Hindlimb muscle (tissue), 1 donor: ENCODE measurements at regions not wholly inside any gene's neighbourhood (a gene's known extent, or its start where the extent isn't known, plus 50 kb on each side); places are given as distances from the start of the nearest gene placed in this dataset.
A peak's percentile ranks its signal among the peaks of the same experiment; 100 is the strongest.

Experiments
- DNase-seq: peaks from one replicate; pipeline ENCODE4 v3.0.0-alpha.2; 2013

DNA sequence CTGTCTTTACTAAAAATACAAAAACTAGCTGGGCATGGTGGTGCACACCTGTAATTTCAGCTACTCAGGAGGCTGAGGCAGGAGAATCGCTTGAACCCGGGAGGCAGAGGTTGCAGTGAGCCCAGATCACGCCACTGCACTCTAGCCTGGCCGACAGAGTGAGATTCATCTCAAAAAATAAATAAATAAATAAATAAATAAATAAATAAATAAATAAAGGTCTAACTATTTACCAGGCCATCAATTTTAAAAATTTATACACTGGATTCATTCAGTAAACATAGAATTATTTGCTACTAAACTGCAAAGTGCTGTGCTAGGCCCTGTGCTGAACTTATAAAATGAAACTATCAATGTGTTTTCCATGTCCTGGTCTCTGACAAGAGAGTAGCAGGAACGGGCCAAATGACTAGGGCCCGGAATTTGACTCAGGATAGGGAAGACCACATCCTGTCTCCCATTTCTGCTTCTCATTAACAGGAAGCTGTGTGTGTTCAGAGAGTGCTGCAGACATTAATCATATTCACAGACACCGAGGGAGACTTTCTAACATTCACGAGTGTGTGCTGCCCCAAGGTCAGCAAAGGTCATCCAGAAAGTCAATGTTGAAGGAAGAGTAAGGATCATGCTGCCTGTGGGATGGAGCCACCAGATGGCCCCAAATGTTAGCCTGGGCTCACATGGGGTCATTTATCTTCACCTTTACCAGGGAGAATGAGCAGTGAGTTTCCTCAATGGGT is 95.8 kb downstream of the SPP2 start:
- DNase-seq = no peak

DNA sequence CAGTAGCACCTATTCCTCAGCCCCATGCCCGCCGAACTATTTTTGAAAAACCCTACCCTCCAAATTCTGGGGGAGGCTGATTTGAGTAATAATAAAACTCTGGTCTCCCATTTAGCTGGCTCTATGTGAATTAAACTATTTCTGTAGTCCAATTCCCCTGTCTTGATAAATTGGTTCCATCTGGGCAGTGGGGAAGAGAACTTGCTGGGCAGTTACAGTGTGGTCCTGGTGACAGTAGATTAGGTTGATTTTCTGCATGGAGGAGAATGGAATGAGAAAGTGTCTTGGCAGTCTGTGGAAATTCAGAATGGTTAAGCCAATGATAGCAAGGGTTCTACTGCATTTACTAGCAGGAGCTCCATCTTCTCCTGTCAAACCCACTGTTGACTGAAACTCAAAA is 95.0 kb downstream of the SPP2 start:
- no peak for DNase-seq

DNA sequence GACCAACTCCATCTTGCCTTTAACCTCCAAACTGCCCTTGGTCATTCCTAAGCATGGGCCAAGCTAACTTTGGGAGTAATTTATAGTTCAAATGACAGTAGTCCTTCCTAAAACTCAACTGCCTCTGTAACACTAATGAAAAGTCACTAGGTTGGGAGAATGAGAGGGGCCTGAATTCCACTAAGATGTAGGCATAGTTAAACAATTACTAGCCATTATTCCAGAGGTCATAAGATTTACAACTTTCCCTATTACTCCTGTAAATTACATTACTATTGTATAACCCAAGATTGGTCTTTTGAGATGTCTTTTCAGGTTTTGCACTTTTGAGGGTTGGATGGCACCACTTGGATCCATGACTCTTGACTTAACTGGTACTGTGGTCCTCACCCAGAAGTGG is 94.6 kb downstream of the SPP2 start:
- DNase-seq = no peak

- DNase-seq = no peak
Measured at GRCh38 chr2:234143896-234144295, 93.4 kb downstream of the SPP2 start.

- DNase-seq = no peak
Measured at GRCh38 chr2:234142530-234142929, 92.0 kb downstream of the SPP2 start.

- DNase-seq = no peak
Measured at GRCh38 chr2:234139755-234140154, 89.3 kb downstream of the SPP2 start.

- DNase-seq = no peak
Measured at GRCh38 chr2:234138836-234139235, 88.3 kb downstream of the SPP2 start.

DNA sequence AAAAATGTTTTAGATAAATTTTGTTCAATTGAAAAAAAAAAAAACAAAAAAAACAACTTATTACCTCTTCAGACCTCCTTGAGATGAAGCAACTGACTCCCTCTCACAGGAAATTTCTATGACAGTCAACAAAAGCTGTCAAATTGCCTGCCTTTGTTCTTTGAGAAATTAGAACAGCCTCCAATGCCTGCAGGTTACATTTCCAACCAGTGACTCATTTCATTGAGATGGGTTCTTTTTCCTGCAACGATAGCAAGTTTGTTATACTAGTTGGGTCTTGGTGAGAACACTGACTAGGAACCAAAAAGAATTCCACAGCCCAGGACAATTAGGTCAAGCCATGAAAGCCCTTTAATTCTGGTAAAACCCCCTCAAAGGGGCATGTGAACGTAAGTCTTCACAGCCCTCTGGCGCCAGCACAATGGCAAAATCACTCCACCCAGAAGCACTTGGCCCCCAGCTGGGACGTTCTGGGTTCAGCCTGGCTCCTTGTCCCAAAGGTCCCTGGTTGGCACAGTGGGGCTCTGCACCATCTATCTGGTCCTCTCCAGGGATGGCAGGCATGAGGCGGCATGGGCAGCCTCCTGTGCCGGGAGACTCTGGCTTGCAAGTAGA is 87.0 kb downstream of the SPP2 start:
- no peak for DNase-seq

DNA sequence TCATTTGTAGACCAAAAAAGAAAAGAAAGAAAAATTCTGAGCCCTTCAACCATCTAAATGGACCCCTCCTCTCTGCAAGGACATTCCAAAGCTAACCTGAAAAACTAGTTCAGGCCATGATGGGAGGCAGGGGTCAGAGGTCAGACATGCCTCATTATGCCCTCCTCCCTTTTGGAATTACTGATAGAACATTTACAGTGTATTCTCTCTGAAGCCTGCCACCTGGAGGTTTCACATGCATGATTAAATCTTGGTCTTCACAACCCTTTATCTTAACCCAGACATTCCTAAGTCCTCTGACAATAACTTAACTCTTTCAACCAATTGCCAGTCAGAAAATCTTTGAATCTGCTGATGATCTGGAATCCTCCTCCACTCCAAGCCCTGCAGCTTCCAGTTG is 86.0 kb downstream of the SPP2 start:
- no peak for DNase-seq

- peak; percentile 31 for DNase-seq
Measured at GRCh38 chr2:234135750-234136221, 85.3 kb downstream of the SPP2 start.

DNA sequence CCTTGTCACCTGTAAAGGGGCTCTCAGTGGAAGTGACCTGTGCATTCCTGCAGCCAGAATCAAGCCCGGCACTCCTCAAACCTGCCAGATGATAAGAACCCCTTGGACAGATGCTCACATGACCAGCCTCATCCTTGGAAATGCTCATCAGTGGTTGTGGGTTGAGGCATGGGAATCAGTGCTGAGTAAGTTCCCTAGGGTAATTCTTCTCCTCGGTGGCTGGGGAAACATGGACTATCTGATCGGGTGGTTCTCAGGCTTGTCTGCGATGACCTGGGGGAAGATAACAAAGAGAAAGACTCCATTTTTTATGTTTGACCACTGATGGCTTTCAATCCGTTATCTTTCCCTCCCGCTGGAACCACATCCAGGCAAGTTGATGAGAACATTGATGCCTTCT is 84.0 kb downstream of the SPP2 start:
- no peak for DNase-seq

- no peak for DNase-seq
Measured at GRCh38 chr2:234133004-234133403, 82.5 kb downstream of the SPP2 start.

DNA sequence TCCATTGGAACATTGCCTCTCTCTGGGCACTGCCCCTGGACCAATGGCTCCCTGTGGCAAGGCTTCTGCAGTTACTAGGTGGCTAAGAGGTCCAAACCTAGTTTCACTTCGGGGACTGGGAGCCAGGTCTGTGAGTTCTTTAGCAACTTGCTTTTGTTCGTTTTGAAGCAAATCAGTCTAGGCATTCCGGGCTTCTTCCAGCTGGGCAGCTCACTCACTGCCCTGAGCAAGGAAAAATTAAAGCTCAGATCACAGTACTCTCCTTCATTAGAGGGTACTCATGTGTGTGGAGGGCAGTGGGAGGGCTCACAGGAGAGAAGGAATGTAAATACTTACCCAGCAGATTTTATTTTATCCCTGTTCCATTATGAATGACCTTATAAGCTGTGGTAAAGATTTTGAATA is 80.3 kb downstream of the SPP2 start:
- no peak for DNase-seq

DNA sequence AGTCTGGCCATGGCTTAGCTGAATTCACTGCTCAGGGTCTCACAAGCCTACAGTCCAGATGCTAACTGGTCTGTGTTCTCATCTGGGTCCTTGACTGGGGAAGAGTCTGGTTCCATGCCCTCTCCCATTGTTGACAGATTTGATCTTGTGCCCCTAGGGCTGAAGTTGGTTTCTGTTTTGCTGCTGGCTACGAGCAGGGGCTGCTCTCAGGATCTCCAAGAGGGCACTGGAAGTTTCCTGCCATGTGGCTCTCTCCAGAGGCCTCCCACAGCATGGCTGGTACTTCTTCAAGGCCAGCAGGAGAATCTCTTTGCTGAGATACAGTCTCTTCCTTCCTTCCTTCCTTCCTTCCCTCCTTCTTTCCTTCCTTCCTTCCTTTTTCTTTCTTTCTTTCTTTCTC is 78.1 kb downstream of the SPP2 start:
- no peak for DNase-seq
